Peyer's patch (tissue), 4 donors: ENCODE measurements at regions not wholly inside any gene's neighbourhood (a gene's known extent, or its start where the extent isn't known, plus 50 kb on each side); places are given as distances from the start of the nearest gene placed in this dataset.

Experiments used
- POLR2A ChIP-seq, 2 donors: fragments of 450-650 bp; IDR thresholded peaks; one replicate each; pipeline ENCODE4 v1.5.1; 2017; ENCODE audit warnings: antibody characterized with exemption in 2 of 2, mild to moderate bottlenecking in 2 of 2, moderate library complexity in 2 of 2
- TF ChIP-seq, protein P1 (sequence below), 6 experiments: fragments of 450-650 bp in 4 of 6; fragments of 200-600 bp in 2 of 6; sonication (generic) in 1 of 6; IDR thresholded peaks; one replicate each; pipeline ENCODE4 v1.5.1; 2017 to 2019; ENCODE audit warnings: antibody characterized with exemption in 6 of 6, mild to moderate bottlenecking in 3 of 6, moderate library complexity in 1 of 6

- TF ChIP-seq, protein P1, sequence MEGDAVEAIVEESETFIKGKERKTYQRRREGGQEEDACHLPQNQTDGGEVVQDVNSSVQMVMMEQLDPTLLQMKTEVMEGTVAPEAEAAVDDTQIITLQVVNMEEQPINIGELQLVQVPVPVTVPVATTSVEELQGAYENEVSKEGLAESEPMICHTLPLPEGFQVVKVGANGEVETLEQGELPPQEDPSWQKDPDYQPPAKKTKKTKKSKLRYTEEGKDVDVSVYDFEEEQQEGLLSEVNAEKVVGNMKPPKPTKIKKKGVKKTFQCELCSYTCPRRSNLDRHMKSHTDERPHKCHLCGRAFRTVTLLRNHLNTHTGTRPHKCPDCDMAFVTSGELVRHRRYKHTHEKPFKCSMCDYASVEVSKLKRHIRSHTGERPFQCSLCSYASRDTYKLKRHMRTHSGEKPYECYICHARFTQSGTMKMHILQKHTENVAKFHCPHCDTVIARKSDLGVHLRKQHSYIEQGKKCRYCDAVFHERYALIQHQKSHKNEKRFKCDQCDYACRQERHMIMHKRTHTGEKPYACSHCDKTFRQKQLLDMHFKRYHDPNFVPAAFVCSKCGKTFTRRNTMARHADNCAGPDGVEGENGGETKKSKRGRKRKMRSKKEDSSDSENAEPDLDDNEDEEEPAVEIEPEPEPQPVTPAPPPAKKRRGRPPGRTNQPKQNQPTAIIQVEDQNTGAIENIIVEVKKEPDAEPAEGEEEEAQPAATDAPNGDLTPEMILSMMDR (IDR thresholded peaks at IDR 0.05): no peak
- no peak for TF ChIP-seq POLR2A (IDR thresholded peaks at IDR 0.05)
Observed at GRCh38 chr15:95468820-95469219, 861.7 kb upstream of the NR2F2 start.
